ENCODE measurements at regions not wholly inside any gene's neighbourhood (a gene's known extent, or its start where the extent isn't known, plus 50 kb on each side); places are given as distances from the start of the nearest gene placed in this dataset.

DNA sequence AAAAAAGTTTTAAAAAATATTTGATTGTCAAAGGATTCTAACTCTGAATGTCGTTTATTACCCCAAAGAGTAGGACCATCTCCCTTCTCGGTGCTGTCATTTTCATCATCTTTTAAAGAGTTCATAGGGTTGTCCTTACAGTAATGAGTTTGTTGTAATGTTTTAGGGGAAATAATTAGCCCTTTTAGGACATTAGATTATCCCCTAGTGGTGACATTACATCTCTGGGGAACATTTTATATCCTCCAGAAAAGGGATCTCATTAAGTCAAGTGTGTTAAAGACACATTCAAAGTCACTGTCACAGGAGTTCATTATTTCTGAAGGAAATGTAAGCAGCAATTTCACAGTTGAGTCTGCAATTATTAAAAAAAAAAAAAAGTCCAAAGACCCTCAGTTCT, 99.3 kb upstream of the GJB6 start:
- Histone ChIP-seq H3F3A (ENCODE audit: insufficient read depth) (no peaks in the 10 kb centered on the region), H3K9me3 (ENCODE audit: insufficient read depth, low read length) (no peaks in the 10 kb centered on the region), H4K20me1 (ENCODE audit: low read depth, low read length) (no peaks in the 10 kb centered on the region), H3K36me3 (ENCODE audit: low read length) (no peaks in the 10 kb centered on the region), H3K27ac (ENCODE audit: low read depth, low read length) (no peak overlapping the region), H3K79me2 (ENCODE audit: insufficient read depth, low read length) (no peaks in the 10 kb centered on the region), H3K27me3 (ENCODE audit: low read length) (no peaks in the 10 kb centered on the region), H3K9ac (ENCODE audit: low read length) (no peak overlapping the region), H3K4me3 (ENCODE audit: insufficient read depth, low read length, poor library complexity, severe bottlenecking) (no peak overlapping the region), H3K4me2 (ENCODE audit: low read depth, low read length, poor library complexity, severe bottlenecking) (no peak overlapping the region), H2AFZ (ENCODE audit: low read depth, low read length, severe bottlenecking) (no peak overlapping the region), H3K9me2 (replicated peaks; ENCODE audit: insufficient read depth, low read length) (no peaks in the 10 kb centered on the region)
- TF ChIP-seq CTCF (IDR thresholded peaks at IDR 0.05; ENCODE audit: insufficient read depth, low read length, poor library complexity, severe bottlenecking) (no peak), EZH2phosphoT487 (conservative IDR thresholded peaks at IDR 0.05; ENCODE audit: low read length) (no peak)

DNA sequence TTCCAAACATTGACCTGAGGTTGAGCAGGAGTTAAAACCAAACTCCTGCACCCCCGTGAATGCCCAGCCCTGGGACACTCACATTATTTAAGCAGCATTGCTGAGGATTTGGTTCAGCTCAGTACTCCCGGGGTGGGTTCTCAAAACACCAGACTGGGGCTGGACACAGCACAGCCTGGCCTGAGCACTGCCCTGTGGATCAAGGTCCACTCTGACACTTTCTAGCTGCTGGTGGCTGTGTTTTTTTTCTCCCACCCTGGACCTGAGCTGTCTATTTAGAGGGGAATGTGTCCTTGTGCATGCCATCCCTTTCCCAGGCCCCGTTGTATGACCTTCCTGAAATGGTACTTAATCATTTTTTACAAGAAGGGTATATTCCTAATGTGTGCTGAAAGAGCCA, 94.7 kb upstream of the GJB6 start:
- no peaks in the 10 kb centered on the region for H3K9me2 ChIP-seq (replicated peaks; ENCODE audit: insufficient read depth, low read length)
- no peak overlapping the region for H3K4me3 ChIP-seq (ENCODE audit: insufficient read depth, low read length, poor library complexity, severe bottlenecking)
- H3K36me3 ChIP-seq (ENCODE audit: low read length), result no peaks in the 10 kb centered on the region
- H3K27me3 ChIP-seq (ENCODE audit: low read length), result no peaks in the 10 kb centered on the region
- H3F3A ChIP-seq (ENCODE audit: insufficient read depth), result no peaks in the 10 kb centered on the region
- H3K79me2 ChIP-seq (ENCODE audit: insufficient read depth, low read length), result no peaks in the 10 kb centered on the region
- peaks cover 5% of the 10 kb centered on the region; the same call in 1 of the 2 replicates for H3K9me3 ChIP-seq (ENCODE audit: insufficient read depth, low read length)
- no peak overlapping the region for H2AFZ ChIP-seq (ENCODE audit: low read depth, low read length, severe bottlenecking)
- H4K20me1 ChIP-seq (ENCODE audit: low read depth, low read length), result no peaks in the 10 kb centered on the region
- H3K4me2 ChIP-seq (ENCODE audit: low read depth, low read length, poor library complexity, severe bottlenecking), result no peak overlapping the region
- no peak overlapping the region for H3K27ac ChIP-seq (ENCODE audit: low read depth, low read length)
- no peak overlapping the region for H3K9ac ChIP-seq (ENCODE audit: low read length)
- TF ChIP-seq CTCF (IDR thresholded peaks at IDR 0.05; ENCODE audit: insufficient read depth, low read length, poor library complexity, severe bottlenecking) (no peak), EZH2phosphoT487 (conservative IDR thresholded peaks at IDR 0.05; ENCODE audit: low read length) (no peak)

DNA sequence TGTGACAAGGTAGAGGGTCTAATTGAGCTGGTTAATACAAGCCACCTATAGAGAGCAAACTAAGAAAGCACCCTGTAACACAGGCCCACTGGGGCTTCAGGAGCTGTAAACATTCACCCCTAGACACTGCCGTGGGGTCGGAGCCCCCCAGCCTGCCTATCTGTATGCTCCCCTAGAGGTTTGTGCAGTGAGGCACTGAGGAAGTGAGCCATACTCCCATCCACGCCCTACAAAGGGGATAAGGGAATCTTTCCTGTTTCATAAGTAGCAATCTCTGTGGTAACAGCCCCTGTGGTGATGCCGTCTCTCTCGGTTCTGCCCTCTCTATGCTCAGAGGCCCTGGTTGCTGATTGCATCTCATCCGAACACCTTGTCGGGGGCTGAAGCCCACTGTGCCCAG, 94.2 kb upstream of the GJB6 start:
- no peak for TF ChIP-seq CTCF (IDR thresholded peaks at IDR 0.05; ENCODE audit: insufficient read depth, low read length, poor library complexity, severe bottlenecking)
- no peak for TF ChIP-seq EZH2phosphoT487 (conservative IDR thresholded peaks at IDR 0.05; ENCODE audit: low read length)
- H3F3A ChIP-seq (ENCODE audit: insufficient read depth), result no peaks in the 10 kb centered on the region
- no peaks in the 10 kb centered on the region for H4K20me1 ChIP-seq (ENCODE audit: low read depth, low read length)

More for the DNA sequence above, 94.2 kb upstream of the GJB6 start:
- Histone ChIP-seq H3K36me3 (ENCODE audit: low read length) (no peaks in the 10 kb centered on the region), H3K27ac (ENCODE audit: low read depth, low read length) (no peak overlapping the region), H3K4me3 (ENCODE audit: insufficient read depth, low read length, poor library complexity, severe bottlenecking) (no peak overlapping the region), H3K4me2 (ENCODE audit: low read depth, low read length, poor library complexity, severe bottlenecking) (no peak overlapping the region), H3K79me2 (ENCODE audit: insufficient read depth, low read length) (no peaks in the 10 kb centered on the region), H3K9ac (ENCODE audit: low read length) (no peak overlapping the region), H3K9me3 (ENCODE audit: insufficient read depth, low read length) (peaks cover 5% of the 10 kb centered on the region; the same call in 1 of the 2 replicates), H3K9me2 (replicated peaks; ENCODE audit: insufficient read depth, low read length) (no peaks in the 10 kb centered on the region), H2AFZ (ENCODE audit: low read depth, low read length, severe bottlenecking) (no peak overlapping the region), H3K27me3 (ENCODE audit: low read length) (no peaks in the 10 kb centered on the region)
